ENCODE measurements at regions not wholly inside any gene's neighbourhood (a gene's known extent, or its start where the extent isn't known, plus 50 kb on each side); places are given as distances from the start of the nearest gene placed in this dataset.

- DNase-seq, result no peak
Measured at GRCh38 chr6:85396159-85396808, 53.6 kb upstream of the NT5E start.

DNA sequence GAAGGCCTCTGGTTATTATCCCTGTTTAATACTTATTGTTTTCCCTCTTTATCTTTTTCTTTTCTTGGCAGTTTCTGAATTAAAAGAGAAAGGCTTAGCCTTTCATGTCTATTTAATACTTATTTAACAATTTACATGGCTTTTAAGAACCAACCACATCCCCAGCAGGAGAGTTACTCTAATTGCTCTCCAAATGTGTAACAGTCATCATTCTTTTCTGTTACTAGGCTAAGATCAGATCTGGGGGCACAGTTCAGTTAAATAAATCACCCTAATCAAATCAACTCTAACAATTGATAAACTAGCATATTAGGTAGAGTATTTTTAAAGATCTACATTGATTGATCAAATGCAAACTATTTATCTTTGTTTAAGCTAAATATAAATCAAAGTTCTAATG, 54.1 kb upstream of the NT5E start:
- no peak for DNase-seq

DNA sequence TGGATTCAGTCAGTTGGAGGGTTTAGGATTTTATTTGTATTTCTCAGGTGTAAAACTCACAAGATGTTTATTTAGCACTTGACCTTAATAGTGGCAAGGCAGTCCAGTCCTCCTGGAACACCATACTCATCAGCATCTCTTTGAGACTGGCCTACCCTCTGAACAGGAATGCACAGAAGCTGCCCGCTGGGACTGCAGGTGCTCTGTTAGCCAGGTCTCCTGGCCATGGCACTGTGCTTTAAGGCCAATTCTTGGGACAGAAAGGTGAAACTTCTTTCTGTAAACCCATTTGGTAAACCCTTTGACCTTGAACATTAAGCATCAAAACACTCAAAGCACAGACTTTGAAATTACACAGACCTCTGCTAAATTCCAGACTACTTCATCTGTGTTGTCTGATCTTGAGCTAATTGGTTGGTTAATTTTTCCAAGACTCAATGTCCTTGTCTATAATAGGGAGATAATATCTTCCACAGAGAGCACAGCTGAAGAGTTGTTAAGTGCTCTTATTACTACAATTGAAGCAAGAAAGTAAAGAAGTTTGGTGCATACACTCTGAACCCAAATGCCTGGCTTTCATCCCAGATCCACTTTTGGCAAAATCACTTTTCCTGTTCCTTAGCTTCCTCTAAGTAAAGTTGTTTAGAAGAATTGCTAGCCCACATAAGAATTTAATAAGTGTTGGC, 54.9 kb upstream of the NT5E start:
- no peak for DNase-seq

GRCh38 chr6:85394199-85394598, 55.7 kb upstream of the NT5E start:
- no peak for DNase-seq

- DNase-seq, result no peak
Measured at GRCh38 chr6:85392379-85392778, 57.5 kb upstream of the NT5E start.

DNA sequence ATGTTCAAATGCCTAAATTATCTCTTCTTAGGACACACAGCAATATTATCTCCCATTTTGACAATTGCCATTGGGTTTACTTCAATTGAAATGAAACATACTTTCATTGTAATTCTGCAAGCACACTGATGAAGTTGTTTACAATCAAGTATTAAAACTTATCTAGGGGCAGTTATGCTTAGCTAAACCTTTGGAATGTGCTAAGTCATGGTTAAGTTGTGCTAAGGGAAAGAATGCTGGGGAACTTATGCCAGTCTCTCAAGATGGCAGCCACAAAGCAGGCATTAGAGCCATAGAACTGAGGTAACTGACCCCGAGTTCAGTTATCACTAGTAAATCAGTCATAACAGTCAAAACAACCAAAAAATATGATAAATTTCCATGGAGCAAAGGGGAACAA, 59.1 kb upstream of the NT5E start:
- no peak for DNase-seq

- DNase-seq, result no peak
Measured at GRCh38 chr6:85390105-85390728, 59.7 kb upstream of the NT5E start.

- DNase-seq, result no peak
Measured at GRCh38 chr6:85389151-85389797, 60.6 kb upstream of the NT5E start.

- no peak for DNase-seq
Measured at GRCh38 chr6:85388531-85388930, 61.4 kb upstream of the NT5E start.

- no peak for DNase-seq
Measured at GRCh38 chr6:85385636-85386315, 64.1 kb upstream of the NT5E start.

DNA sequence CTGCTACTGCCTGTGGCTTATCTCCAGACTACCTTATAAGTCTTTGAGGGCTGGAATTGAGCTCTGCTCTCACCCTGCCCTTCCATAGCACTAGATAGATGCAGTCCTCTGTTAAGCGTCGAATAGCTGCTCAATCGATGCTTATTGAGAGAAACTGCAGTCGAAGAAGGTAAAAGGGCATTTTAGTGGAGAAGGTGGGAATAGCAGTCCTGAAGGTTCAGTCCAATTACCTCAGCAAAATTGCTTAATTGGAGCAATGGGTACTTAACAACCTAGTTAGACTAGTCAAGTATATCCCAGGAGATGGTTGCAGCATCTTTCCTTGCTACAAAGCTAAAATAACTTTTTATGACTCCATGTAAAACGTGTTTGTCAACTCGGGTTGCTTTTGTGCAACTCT, 66.8 kb upstream of the NT5E start:
- DNase-seq, result no peak

- DNase-seq, result no peak
Measured at GRCh38 chr6:85382541-85382940, 67.3 kb upstream of the NT5E start.

DNA sequence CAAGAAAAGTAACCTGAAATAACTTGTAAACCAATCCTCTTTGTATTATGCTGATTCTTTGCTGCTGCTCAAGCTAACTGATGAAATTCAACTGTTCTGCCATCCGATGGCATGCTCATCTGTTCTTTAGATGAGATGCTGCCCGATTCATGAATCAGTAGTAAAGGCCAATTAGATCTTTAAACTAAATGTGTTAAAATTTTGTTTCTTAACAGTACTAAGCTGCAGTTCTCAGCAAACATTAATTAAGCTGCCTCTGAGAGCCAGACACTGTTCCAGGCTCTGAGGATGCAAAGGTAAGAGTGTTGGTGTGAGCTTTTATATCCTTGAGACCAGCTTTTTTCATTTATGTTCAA, 77.0 kb upstream of the NT5E start:
- DNase-seq, result no peak

GRCh38 chr6:85372188-85372914, 77.5 kb upstream of the NT5E start:
- DNase-seq, result no peak

DNA sequence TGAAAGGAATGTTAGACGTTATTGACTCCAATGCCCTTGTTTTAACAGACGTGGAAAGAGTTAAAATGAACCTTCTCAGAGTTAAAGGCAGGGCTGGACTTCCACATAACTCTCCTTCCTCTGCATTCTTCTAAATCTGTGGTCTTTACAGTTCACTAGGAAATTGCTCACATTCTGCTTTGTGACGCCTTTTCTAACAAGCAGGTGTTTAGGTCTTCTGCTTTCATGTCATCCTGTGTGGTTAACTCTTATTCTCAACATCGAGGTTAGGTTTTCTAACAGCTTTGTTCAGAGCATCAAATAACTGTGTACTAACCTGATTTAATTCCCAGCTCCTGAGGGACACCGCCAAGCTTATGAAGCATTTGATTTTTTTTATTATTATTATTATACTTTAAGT, 81.3 kb upstream of the NT5E start:
- no peak for DNase-seq

DNA sequence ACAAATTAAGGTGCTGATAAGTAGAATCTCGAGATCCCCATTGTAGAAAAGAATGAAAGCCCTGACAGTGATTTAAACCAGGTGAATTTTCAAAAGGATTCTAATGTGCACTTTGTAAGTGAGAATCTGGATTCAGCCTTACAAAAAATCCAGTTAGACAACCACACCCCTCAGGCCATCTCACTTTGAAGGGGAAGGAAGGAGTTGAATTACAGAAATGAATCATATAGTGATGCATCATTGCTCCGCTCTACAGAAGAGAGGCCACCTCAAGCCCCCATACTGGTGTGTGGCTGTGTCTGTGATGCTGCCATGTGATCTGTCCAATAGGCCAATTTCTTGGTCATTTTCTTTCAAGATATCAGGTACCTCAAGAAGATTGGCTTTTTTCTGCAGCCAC, 85.5 kb upstream of the NT5E start:
- DNase-seq, result no peak

GRCh38 chr6:85363870-85364269, 86.0 kb upstream of the NT5E start:
- no peak for DNase-seq

GRCh38 chr6:85362652-85363310, 87.1 kb upstream of the NT5E start:
- no peak for DNase-seq

DNA sequence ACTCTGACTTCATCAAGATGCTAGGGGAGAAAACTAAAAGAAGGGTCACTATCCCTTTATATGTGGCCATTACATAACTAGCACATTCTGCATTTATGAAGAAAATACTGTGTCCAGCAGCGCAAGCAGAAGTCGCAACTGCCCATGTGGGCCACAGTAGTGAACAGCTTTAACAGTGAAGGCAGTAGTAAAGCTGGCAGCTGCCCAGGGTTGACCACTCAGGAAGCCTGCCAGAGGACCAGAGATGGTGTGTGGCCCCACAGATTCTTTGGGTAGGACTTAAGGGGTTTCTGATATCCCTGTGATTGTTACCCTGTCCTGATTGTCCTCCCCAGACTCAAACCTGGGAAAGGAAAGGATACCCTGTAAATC, 88.3 kb upstream of the NT5E start:
- no peak for DNase-seq

DNA sequence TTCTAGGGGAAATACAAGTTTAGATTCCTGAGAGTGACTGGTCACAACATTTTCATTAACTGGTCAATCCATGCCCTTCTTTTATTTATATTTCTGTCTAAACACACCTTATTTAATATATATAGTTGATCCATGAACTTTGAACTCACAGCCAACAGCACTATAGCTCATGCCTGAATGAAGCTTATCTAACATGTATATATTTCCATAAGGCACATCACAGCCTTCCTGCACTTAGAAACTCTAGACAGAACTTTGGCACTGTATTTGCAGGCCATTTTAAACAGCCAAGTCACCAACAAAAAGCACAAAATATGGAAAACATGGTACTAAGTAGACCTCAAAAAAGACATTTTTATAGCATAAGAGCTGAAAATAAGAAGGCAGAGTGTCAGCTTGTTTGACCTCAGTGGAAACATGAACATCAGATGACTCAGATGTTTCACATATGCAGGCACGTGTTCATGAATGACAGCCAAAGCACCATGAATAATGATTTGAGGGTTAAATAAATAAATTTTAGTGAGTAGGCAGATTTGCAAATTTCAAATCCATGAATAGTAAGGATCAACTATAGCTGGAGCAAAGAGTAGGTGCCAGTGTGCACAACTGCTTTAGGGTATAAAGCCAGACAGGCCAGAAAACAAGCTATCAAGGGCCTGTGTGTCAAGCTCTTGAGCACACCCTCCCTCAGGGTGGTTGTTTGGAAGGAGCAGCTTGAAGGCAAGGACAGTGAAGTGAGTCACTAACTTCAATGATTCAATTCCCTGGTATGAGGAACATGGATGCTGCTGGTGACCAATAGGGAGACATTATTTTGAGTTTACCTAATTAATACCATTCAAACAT, 88.9 kb upstream of the NT5E start:
- no peak for DNase-seq

DNA sequence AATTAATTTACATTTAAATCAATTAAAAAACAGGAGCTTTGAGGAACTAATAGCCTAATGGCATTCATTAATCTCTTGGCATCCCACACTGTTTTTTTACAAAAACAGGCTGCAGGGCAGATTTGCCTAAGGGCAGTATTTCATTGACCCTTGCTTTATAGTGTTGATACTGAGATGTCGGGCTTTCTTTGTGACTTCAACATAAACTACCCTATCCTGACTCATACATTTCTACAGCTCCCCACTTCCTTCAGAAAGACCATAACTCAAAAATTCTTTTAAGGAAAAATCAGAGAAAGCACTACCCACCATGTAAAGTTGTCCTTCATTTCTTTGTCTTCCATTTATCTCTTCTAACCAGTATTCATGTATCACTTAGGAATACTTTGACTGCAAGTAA, 92.2 kb upstream of the NT5E start:
- DNase-seq, result no peak
